HG02588 (cell line): ENCODE measurements at regions not wholly inside any gene's neighbourhood (a gene's known extent, or its start where the extent isn't known, plus 50 kb on each side); places are given as distances from the start of the nearest gene placed in this dataset.

Source experiments
- ATAC-seq: cut with Tn5 transposase; IDR thresholded peaks from one replicate; pipeline ENCODE4 v1.9.1; 2021; ENCODE audit warnings: mild to moderate bottlenecking, moderate library complexity; ENCODE audit not compliant: unreplicated experiment

GRCh38 chr12:98453492-98453891 is 61.9 kb upstream of the TMPO start:
- ATAC-seq = no peak

DNA sequence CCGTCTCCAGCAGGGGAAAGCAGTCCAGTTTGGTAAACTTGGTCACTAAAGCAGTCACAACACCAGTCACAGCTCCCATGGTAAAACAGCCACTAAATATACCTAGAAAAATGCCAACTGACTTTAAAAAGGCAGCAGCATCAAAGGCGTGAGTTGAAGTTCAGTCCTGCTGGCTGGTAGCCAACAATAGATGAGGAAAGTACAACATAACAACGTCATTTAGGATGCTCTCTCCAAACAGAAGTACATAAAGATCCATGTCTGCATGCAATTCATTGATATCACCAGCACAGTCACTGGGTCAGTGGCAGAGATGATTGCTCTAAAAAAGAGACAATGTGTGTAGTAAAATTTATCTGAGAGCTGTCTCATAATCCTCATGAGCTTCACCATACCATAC is 59.3 kb upstream of the TMPO start:
- no peak for ATAC-seq

DNA sequence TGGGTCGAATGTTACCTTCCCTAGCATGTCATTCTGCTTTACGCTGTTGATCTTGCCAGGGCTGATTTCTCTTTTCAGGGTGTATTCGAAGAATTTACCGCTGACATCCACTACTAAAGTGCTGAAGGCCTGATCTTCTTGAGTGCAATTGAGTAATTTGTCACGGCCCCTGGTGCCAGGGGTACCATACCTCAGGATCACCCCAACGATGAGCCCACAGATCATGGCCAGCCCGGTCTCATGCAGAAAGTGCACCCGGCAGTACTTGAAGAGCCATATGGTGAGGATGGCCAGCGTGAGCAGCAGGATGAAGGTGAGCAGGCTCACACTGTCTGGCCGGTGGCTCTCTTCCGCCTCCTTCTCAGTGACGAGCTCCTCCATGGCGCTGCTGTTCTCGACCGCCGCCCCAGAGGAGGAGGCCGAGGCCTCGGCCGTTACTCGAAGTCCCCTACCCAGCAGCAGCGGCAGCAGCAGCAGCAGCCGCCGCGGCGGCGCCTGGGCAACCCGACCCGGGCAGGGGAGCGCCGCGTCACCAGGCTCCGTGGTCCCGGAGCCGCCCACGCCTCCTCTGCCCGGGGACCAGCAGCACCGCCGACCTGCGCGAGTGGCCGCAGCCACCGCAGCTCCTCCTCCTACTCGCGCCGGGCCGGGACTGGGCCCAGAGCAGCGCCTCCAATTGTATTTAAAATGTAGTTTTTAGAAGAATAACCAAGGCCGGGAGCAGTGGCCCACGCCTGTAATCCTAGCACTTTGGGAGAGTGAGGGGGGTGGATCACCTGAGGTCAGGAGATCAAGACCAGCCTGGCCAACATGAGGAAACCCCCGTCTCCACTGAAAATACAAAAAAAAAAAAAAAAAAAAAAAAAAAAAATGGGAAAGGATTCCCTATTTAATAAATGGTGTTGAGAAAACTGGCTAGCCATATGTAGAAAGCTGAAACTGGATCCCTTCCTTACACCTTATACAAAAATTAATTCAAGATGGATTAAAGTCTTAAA is 58.5 kb upstream of the TMPO start:
- ATAC-seq = peak; percentile 80

- ATAC-seq = no peak
These were observed 51.2 kb upstream of the TMPO start for GRCh38 chr12:98464190-98464589.

- ATAC-seq = no peak
These were observed 49.9 kb upstream of the TMPO start for GRCh38 chr12:98465505-98465904.
